ENCODE measurements at regions not wholly inside any gene's neighbourhood (a gene's known extent, or its start where the extent isn't known, plus 50 kb on each side); places are given as distances from the start of the nearest gene placed in this dataset.

DNA sequence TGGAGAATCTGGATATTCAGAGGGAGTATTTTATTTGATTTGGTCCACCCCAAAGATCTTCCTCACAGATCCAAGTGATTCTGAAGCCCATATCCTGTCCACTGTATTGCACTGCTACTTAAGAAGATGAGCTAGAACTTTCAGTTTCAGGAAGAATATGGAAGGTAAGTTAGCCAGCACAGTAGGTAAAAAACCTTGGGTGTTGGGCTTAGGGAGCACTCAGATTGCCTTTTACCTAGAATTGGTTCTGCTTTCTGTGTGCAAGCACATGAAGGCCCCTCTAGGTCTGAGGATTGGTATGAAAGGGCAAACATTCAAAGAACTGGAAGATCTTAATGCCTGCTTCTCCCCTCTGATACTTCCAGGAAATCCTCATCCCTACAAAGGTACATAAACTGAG, 146.7 kb upstream of the COL1A2 start:
- TF ChIP-seq CTCF (IDR thresholded peaks at IDR 0.05) (no peak), POLR2A (IDR thresholded peaks at IDR 0.05; ENCODE audit: low read depth) (no peak), POLR2AphosphoS5 (IDR thresholded peaks at IDR 0.05) (no peak), EP300 (IDR thresholded peaks at IDR 0.05) (no peak)
